ENCODE measurements at regions not wholly inside any gene's neighbourhood (a gene's known extent, or its start where the extent isn't known, plus 50 kb on each side); places are given as distances from the start of the nearest gene placed in this dataset.

- no peaks in the 10 kb centered on the region for H3K27me3 Mint-ChIP-seq (ENCODE audit: low read depth)
- peaks cover 7% of the 10 kb centered on the region for H3K4me1 Mint-ChIP-seq (ENCODE audit: low read depth)
- no peak overlapping the region for H3K4me3 Mint-ChIP-seq
- no peaks in the 10 kb centered on the region for H3K36me3 Mint-ChIP-seq (ENCODE audit: insufficient read depth in 2 of 2)
- DNase-seq (no peak), ATAC-seq (replicated peaks in 1 of 2) (no peak)
- H3K9me3 Mint-ChIP-seq = no peaks in the 10 kb centered on the region
- no peak overlapping the region for H3K27ac Mint-ChIP-seq
Observed at GRCh38 chr2:60400462-60401246, 152.8 kb downstream of the BCL11A start.

GRCh38 chr2:60394463-60394862 lies 159.0 kb downstream of the BCL11A start:
- Mint-ChIP-seq H3K36me3 (ENCODE audit: insufficient read depth in 2 of 2) (no peaks in the 10 kb centered on the region), H3K27me3 (ENCODE audit: low read depth) (peaks cover 7% of the 10 kb centered on the region), H3K9me3 (no peaks in the 10 kb centered on the region), H3K27ac (no peak overlapping the region), H3K4me3 (no peak overlapping the region), H3K4me1 (ENCODE audit: low read depth) (no peaks in the 10 kb centered on the region)
- no peak for ATAC-seq (replicated peaks in 1 of 2)
- DNase-seq = no peak

GRCh38 chr2:60391649-60392375 lies 161.6 kb downstream of the BCL11A start:
- peak in 1 of 2 donors; percentile 32 for ATAC-seq (replicated peaks in 1 of 2)

GRCh38 chr2:60391230-60391629 lies 162.2 kb downstream of the BCL11A start:
- peaks cover 7% of the 10 kb centered on the region for H3K27me3 Mint-ChIP-seq (ENCODE audit: low read depth)
- ATAC-seq (replicated peaks in 1 of 2) (no peak), DNase-seq (no peak)
- H3K4me3 Mint-ChIP-seq = no peak overlapping the region
- no peaks in the 10 kb centered on the region for H3K36me3 Mint-ChIP-seq (ENCODE audit: insufficient read depth in 2 of 2)
- H3K27ac Mint-ChIP-seq = no peak overlapping the region
- no peaks in the 10 kb centered on the region for H3K9me3 Mint-ChIP-seq
- H3K4me1 Mint-ChIP-seq (ENCODE audit: low read depth) = no peaks in the 10 kb centered on the region

More at GRCh38 chr2:60391649-60392375, 161.6 kb downstream of the BCL11A start:
- H3K36me3 Mint-ChIP-seq (ENCODE audit: insufficient read depth in 2 of 2) = no peaks in the 10 kb centered on the region
- peaks cover 7% of the 10 kb centered on the region for H3K27me3 Mint-ChIP-seq (ENCODE audit: low read depth)
- no peaks in the 10 kb centered on the region for H3K4me1 Mint-ChIP-seq (ENCODE audit: low read depth)
- H3K27ac Mint-ChIP-seq = no peak overlapping the region
- H3K9me3 Mint-ChIP-seq = no peaks in the 10 kb centered on the region
- no peak overlapping the region for H3K4me3 Mint-ChIP-seq
- DNase-seq = no peak

- H3K27me3 Mint-ChIP-seq (ENCODE audit: low read depth) = peaks cover 14% of the 10 kb centered on the region
- no peak for DNase-seq
Observed at GRCh38 chr2:60386436-60386835, 167.0 kb downstream of the BCL11A start.

GRCh38 chr2:60385648-60386047 lies 167.8 kb downstream of the BCL11A start:
- no peaks in the 10 kb centered on the region for H3K9me3 Mint-ChIP-seq
- H3K4me1 Mint-ChIP-seq (ENCODE audit: low read depth) = no peaks in the 10 kb centered on the region
- H3K4me3 Mint-ChIP-seq = no peak overlapping the region
- no peak overlapping the region for H3K27ac Mint-ChIP-seq
- DNase-seq (no peak), ATAC-seq (replicated peaks in 1 of 2) (no peak)
- peaks cover 8% of the 10 kb centered on the region for H3K27me3 Mint-ChIP-seq (ENCODE audit: low read depth)
- no peaks in the 10 kb centered on the region for H3K36me3 Mint-ChIP-seq (ENCODE audit: insufficient read depth in 2 of 2)

More at GRCh38 chr2:60386436-60386835, 167.0 kb downstream of the BCL11A start:
- H3K36me3 Mint-ChIP-seq (ENCODE audit: insufficient read depth in 2 of 2) = no peaks in the 10 kb centered on the region
- H3K27ac Mint-ChIP-seq = no peak overlapping the region
- H3K9me3 Mint-ChIP-seq = no peaks in the 10 kb centered on the region
- no peak for ATAC-seq (replicated peaks in 1 of 2)
- no peak overlapping the region for H3K4me3 Mint-ChIP-seq
- H3K4me1 Mint-ChIP-seq (ENCODE audit: low read depth) = no peaks in the 10 kb centered on the region

- H3K4me3 Mint-ChIP-seq = no peak overlapping the region
- H3K36me3 Mint-ChIP-seq (ENCODE audit: insufficient read depth in 2 of 2) = no peaks in the 10 kb centered on the region
- DNase-seq (no peak), ATAC-seq (replicated peaks in 1 of 2) (no peak)
- H3K4me1 Mint-ChIP-seq (ENCODE audit: low read depth) = no peaks in the 10 kb centered on the region
- no peak overlapping the region for H3K27ac Mint-ChIP-seq
- H3K9me3 Mint-ChIP-seq = no peaks in the 10 kb centered on the region
- peaks cover 8% of the 10 kb centered on the region for H3K27me3 Mint-ChIP-seq (ENCODE audit: low read depth)
Observed at GRCh38 chr2:60383401-60384143, 169.9 kb downstream of the BCL11A start.

GRCh38 chr2:60380411-60380810 lies 173.0 kb downstream of the BCL11A start:
- Mint-ChIP-seq H3K4me1 (ENCODE audit: low read depth) (no peaks in the 10 kb centered on the region), H3K9me3 (no peaks in the 10 kb centered on the region), H3K27me3 (ENCODE audit: low read depth) (peaks cover 8% of the 10 kb centered on the region), H3K36me3 (ENCODE audit: insufficient read depth in 2 of 2) (no peaks in the 10 kb centered on the region), H3K4me3 (no peak overlapping the region), H3K27ac (no peak overlapping the region)
- DNase-seq (no peak), ATAC-seq (replicated peaks in 1 of 2) (no peak)

- no peaks in the 10 kb centered on the region for H3K4me1 Mint-ChIP-seq (ENCODE audit: low read depth)
- no peaks in the 10 kb centered on the region for H3K9me3 Mint-ChIP-seq
- no peak for ATAC-seq (replicated peaks in 1 of 2)
- H3K36me3 Mint-ChIP-seq (ENCODE audit: insufficient read depth in 2 of 2) = no peaks in the 10 kb centered on the region
- H3K4me3 Mint-ChIP-seq = no peak overlapping the region
- no peak overlapping the region for H3K27ac Mint-ChIP-seq
- DNase-seq = no peak
- peaks cover 8% of the 10 kb centered on the region for H3K27me3 Mint-ChIP-seq (ENCODE audit: low read depth)
Observed at GRCh38 chr2:60379684-60380083, 173.8 kb downstream of the BCL11A start.

- H3K27ac Mint-ChIP-seq = no peak overlapping the region
- DNase-seq = no peak
- ATAC-seq (replicated peaks in 1 of 2) = no peak
- no peaks in the 10 kb centered on the region for H3K9me3 Mint-ChIP-seq
- H3K4me1 Mint-ChIP-seq (ENCODE audit: low read depth) = no peaks in the 10 kb centered on the region
- no peaks in the 10 kb centered on the region for H3K36me3 Mint-ChIP-seq (ENCODE audit: insufficient read depth in 2 of 2)
- H3K4me3 Mint-ChIP-seq = no peak overlapping the region
- peaks cover 8% of the 10 kb centered on the region for H3K27me3 Mint-ChIP-seq (ENCODE audit: low read depth)
Observed at GRCh38 chr2:60379216-60379615, 174.2 kb downstream of the BCL11A start.

GRCh38 chr2:60377825-60378224 lies 175.6 kb downstream of the BCL11A start:
- DNase-seq (no peak), ATAC-seq (replicated peaks in 1 of 2) (no peak)
- Mint-ChIP-seq H3K4me1 (ENCODE audit: low read depth) (no peaks in the 10 kb centered on the region), H3K9me3 (no peaks in the 10 kb centered on the region), H3K27ac (no peak overlapping the region), H3K4me3 (no peak overlapping the region), H3K36me3 (ENCODE audit: insufficient read depth in 2 of 2) (no peaks in the 10 kb centered on the region), H3K27me3 (ENCODE audit: low read depth) (peaks cover 7% of the 10 kb centered on the region)

GRCh38 chr2:60376252-60376651 lies 177.2 kb downstream of the BCL11A start:
- ATAC-seq (replicated peaks in 1 of 2) (no peak), DNase-seq (no peak)
- H3K36me3 Mint-ChIP-seq (ENCODE audit: insufficient read depth in 2 of 2) = no peaks in the 10 kb centered on the region
- no peak overlapping the region for H3K27ac Mint-ChIP-seq
- no peaks in the 10 kb centered on the region for H3K9me3 Mint-ChIP-seq
- H3K4me3 Mint-ChIP-seq = no peak overlapping the region
- H3K4me1 Mint-ChIP-seq (ENCODE audit: low read depth) = no peaks in the 10 kb centered on the region
- H3K27me3 Mint-ChIP-seq (ENCODE audit: low read depth) = no peaks in the 10 kb centered on the region

- Mint-ChIP-seq H3K36me3 (ENCODE audit: insufficient read depth in 2 of 2) (no peaks in the 10 kb centered on the region), H3K4me3 (no peak overlapping the region), H3K27ac (no peak overlapping the region), H3K4me1 (ENCODE audit: low read depth) (no peaks in the 10 kb centered on the region), H3K27me3 (ENCODE audit: low read depth) (no peaks in the 10 kb centered on the region), H3K9me3 (no peaks in the 10 kb centered on the region)
- ATAC-seq (replicated peaks in 1 of 2) (no peak), DNase-seq (no peak)
Observed at GRCh38 chr2:60371681-60372080, 181.8 kb downstream of the BCL11A start.

All from activated T-cell treated with anti-CD3 and anti-CD28 coated beads, Interleukin-2, amount 50 U/mL, for 72 hours (primary cell).